Neural cell (in vitro differentiated cells): ENCODE measurements at regions not wholly inside any gene's neighbourhood (a gene's known extent, or its start where the extent isn't known, plus 50 kb on each side); places are given as distances from the start of the nearest gene placed in this dataset.

ENCODE experiments used
- H2AFZ ChIP-seq: fragments of 200-600, 300-800 bp; sonication (generic), shearing (Covaris generic); 2 replicates; pipeline ENCODE4 v1.6.0; 2014; ENCODE audit warnings: low read depth, mild to moderate bottlenecking, antibody characterized with exemption, low read length, moderate library complexity
- H3F3A ChIP-seq: fragments of 200-600 bp; shearing (Covaris generic); 2 replicates; pipeline ENCODE4 v1.6.1; 2016; ENCODE audit warnings: mild to moderate bottlenecking, moderate library complexity, mixed read lengths, antibody characterized with exemption, low read length; ENCODE audit not compliant: insufficient read depth, poor library complexity, severe bottlenecking
- H3K27ac ChIP-seq: fragments of 200-600, 300-800 bp; sonication (generic), shearing (Covaris generic); 2 replicates; pipeline ENCODE4 v1.5.1; 2014; ENCODE audit warnings: mild to moderate bottlenecking, low read length, moderate library complexity
- H3K27me3 ChIP-seq: fragments of 300-800, 200-600 bp; sonication (generic), shearing (Covaris generic); 2 replicates; pipeline ENCODE4 v1.6.0; 2014; ENCODE audit warnings: mild to moderate bottlenecking, low read depth, low read length, moderate library complexity; ENCODE audit not compliant: insufficient read depth
- H3K36me3 ChIP-seq: fragments of 300-800, 200-600 bp; sonication (generic), shearing (Covaris generic); 2 replicates; pipeline ENCODE4 v1.5.1; 2014; ENCODE audit warnings: mild to moderate bottlenecking, antibody characterized with exemption, low read length, moderate library complexity; ENCODE audit not compliant: insufficient read depth
- H3K4me2 ChIP-seq: fragments of 300-800, 200-600 bp; sonication (generic), shearing (Covaris generic); 2 replicates; pipeline ENCODE4 v1.6.0; 2014; ENCODE audit warnings: mild to moderate bottlenecking, low read length
- H3K4me3 ChIP-seq: fragments of 300-800, 200-600 bp; sonication (generic), shearing (Covaris generic); 2 replicates; pipeline ENCODE4 v1.5.1; 2014; ENCODE audit warnings: mild to moderate bottlenecking, low read length, moderate library complexity
- H3K79me2 ChIP-seq: fragments of 200-600 bp; shearing (Covaris generic); replicated peaks from 2 replicates; pipeline ENCODE4 v1.6.0; 2014; ENCODE audit warnings: mild to moderate bottlenecking, low read length, moderate library complexity; ENCODE audit not compliant: insufficient read depth
- H3K9ac ChIP-seq: fragments of 300-800, 200-600 bp; sonication (generic), shearing (Covaris generic); 2 replicates; pipeline ENCODE4 v1.6.1; 2016; ENCODE audit warnings: mild to moderate bottlenecking, low read length, mixed read lengths
- H3K9me2 ChIP-seq: fragments of 200-600 bp; shearing (Covaris generic); 2 replicates; pipeline ENCODE4 v1.6.1; 2016; ENCODE audit warnings: mild to moderate bottlenecking, low read length, mixed read lengths; ENCODE audit not compliant: insufficient read depth
- H3K9me3 ChIP-seq: fragments of 200-600, 300-800 bp; sonication (generic), shearing (Covaris generic); 2 replicates; pipeline ENCODE4 v1.6.1; 2016; ENCODE audit warnings: mild to moderate bottlenecking, mixed run types, low read length, moderate library complexity, mixed read lengths
- H4K20me1 ChIP-seq: fragments of 200-600 bp; shearing (Covaris generic); 2 replicates; pipeline ENCODE4 v1.6.1; 2016; ENCODE audit warnings: mild to moderate bottlenecking, mixed run types; ENCODE audit not compliant: insufficient read depth
- EP300 ChIP-seq: fragments of 450-650 bp; conservative IDR thresholded peaks from 2 replicates; pipeline ENCODE4 v1.6.1; 2014; ENCODE audit warnings: antibody characterized with exemption, mild to moderate bottlenecking, moderate library complexity; ENCODE audit not compliant: poor library complexity, severe bottlenecking
- EZH2 ChIP-seq: fragments of 200-600, 300-800 bp; shearing (Covaris generic), sonication (generic); IDR thresholded peaks from 2 replicates; pipeline ENCODE4 v1.6.1; 2014; ENCODE audit warnings: antibody characterized with exemption, low read length, borderline replicate concordance, mild to moderate bottlenecking; ENCODE audit not compliant: insufficient read depth, poor library complexity, severe bottlenecking
- MXI1 ChIP-seq: fragments of 450-650 bp; conservative IDR thresholded peaks from 2 replicates; pipeline ENCODE4 v1.6.1; 2014; ENCODE audit warnings: antibody characterized with exemption, mild to moderate bottlenecking; ENCODE audit not compliant: poor library complexity, severe bottlenecking
- POLR2AphosphoS5 ChIP-seq: IDR thresholded peaks from 2 replicates; pipeline ENCODE4 v1.6.1; 2012
- RAD21 ChIP-seq: fragments of 450-650 bp; conservative IDR thresholded peaks from 2 replicates; pipeline ENCODE4 v1.6.1; 2014; ENCODE audit warnings: antibody characterized with exemption, mild to moderate bottlenecking, moderate library complexity
- SMC3 ChIP-seq: fragments of 450-650 bp; conservative IDR thresholded peaks from 2 replicates; pipeline ENCODE4 v1.6.1; 2014; ENCODE audit warnings: antibody characterized with exemption, mild to moderate bottlenecking, moderate library complexity; ENCODE audit not compliant: poor library complexity
- TAF1 ChIP-seq: IDR thresholded peaks from 2 replicates; pipeline ENCODE4 v1.6.1; 2012; ENCODE audit warnings: low read depth
- TF ChIP-seq, protein P1 (sequence below): fragments of 450-650 bp; IDR thresholded peaks from 2 replicates; pipeline ENCODE4 v1.5.1; 2014; ENCODE audit warnings: antibody characterized with exemption, mild to moderate bottlenecking, moderate library complexity; ENCODE audit not compliant: poor library complexity, severe bottlenecking
- TF ChIP-seq, protein P2 (sequence below): IDR thresholded peaks from 2 replicates; pipeline ENCODE4 v1.6.1; 2012; ENCODE audit warnings: borderline replicate concordance

DNA sequence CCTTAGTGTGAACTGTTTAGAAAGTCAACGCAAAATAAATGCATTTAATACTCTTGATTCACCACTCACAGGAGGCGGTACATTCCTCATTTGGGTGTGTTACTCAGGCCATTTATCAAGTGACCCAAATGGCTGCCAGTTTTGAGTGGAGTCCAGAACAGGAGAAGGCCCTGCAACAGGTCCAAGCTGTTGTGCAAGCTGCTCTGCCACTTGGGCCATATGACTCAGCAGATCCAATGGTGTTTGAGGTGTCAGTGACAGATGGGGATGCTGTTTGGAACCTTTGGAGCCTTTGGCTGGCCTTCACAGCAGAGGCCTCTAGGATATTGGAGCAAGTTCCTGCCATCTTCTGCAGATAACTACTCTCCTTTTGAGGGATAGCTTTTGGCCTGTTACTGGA lies 609.2 kb downstream of the KCNT2 start:
- Histone ChIP-seq H3K4me3 (no peak overlapping the region), H3K9me3 (no peaks in the 10 kb centered on the region), H3K4me2 (no peak overlapping the region), H2AFZ (no peak overlapping the region), H3K9ac (no peak overlapping the region), H4K20me1 (no peaks in the 10 kb centered on the region), H3K27me3 (no peaks in the 10 kb centered on the region), H3K27ac (no peak overlapping the region), H3F3A (no peaks in the 10 kb centered on the region), H3K9me2 (no peaks in the 10 kb centered on the region), H3K79me2 (no peaks in the 10 kb centered on the region), H3K36me3 (no peaks in the 10 kb centered on the region)
- TF ChIP-seq MXI1 (no peak), EP300 (no peak), TAF1 (no peak), RAD21 (no peak), EZH2 (no peak), POLR2AphosphoS5 (no peak), SMC3 (no peak)
- TF ChIP-seq, protein P1, sequence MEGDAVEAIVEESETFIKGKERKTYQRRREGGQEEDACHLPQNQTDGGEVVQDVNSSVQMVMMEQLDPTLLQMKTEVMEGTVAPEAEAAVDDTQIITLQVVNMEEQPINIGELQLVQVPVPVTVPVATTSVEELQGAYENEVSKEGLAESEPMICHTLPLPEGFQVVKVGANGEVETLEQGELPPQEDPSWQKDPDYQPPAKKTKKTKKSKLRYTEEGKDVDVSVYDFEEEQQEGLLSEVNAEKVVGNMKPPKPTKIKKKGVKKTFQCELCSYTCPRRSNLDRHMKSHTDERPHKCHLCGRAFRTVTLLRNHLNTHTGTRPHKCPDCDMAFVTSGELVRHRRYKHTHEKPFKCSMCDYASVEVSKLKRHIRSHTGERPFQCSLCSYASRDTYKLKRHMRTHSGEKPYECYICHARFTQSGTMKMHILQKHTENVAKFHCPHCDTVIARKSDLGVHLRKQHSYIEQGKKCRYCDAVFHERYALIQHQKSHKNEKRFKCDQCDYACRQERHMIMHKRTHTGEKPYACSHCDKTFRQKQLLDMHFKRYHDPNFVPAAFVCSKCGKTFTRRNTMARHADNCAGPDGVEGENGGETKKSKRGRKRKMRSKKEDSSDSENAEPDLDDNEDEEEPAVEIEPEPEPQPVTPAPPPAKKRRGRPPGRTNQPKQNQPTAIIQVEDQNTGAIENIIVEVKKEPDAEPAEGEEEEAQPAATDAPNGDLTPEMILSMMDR: no peak
- TF ChIP-seq, protein P2, sequence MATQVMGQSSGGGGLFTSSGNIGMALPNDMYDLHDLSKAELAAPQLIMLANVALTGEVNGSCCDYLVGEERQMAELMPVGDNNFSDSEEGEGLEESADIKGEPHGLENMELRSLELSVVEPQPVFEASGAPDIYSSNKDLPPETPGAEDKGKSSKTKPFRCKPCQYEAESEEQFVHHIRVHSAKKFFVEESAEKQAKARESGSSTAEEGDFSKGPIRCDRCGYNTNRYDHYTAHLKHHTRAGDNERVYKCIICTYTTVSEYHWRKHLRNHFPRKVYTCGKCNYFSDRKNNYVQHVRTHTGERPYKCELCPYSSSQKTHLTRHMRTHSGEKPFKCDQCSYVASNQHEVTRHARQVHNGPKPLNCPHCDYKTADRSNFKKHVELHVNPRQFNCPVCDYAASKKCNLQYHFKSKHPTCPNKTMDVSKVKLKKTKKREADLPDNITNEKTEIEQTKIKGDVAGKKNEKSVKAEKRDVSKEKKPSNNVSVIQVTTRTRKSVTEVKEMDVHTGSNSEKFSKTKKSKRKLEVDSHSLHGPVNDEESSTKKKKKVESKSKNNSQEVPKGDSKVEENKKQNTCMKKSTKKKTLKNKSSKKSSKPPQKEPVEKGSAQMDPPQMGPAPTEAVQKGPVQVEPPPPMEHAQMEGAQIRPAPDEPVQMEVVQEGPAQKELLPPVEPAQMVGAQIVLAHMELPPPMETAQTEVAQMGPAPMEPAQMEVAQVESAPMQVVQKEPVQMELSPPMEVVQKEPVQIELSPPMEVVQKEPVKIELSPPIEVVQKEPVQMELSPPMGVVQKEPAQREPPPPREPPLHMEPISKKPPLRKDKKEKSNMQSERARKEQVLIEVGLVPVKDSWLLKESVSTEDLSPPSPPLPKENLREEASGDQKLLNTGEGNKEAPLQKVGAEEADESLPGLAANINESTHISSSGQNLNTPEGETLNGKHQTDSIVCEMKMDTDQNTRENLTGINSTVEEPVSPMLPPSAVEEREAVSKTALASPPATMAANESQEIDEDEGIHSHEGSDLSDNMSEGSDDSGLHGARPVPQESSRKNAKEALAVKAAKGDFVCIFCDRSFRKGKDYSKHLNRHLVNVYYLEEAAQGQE: no peak

DNA sequence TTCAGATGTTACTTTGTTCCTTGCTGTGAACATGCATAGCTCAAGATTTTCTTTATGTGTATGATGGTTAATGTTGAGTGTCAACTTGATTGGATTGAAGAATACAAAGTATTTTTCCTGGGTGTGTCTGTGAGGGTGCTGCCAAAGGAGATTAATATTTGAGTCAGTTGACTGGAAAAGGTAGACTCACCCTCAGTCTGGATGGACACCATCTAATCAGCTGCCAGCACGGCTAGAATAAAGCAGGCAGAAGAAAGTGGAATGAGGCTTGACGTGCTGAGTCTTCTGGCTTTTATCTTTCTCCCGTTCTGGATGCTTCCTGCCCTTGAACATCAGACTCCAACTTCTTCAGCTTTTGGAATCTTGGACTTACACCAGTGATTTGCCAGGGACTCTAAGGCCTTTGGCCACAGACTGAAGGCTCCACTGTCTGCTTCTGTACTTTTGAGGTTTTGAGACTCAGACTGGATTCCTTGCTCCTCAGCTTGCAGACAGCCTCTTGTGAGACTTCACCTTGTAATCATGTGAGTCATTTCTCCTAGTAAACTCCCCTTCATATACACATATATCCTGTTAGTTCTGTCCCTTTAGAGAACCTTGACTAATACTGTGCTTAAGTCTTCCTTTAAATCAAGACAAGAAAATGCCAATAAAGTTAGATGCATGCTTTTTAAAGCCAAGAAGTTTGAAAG lies 626.6 kb downstream of the KCNT2 start:
- Histone ChIP-seq H4K20me1 (no peaks in the 10 kb centered on the region), H3K4me3 (no peak overlapping the region), H3K9me3 (no peaks in the 10 kb centered on the region), H3K9me2 (no peaks in the 10 kb centered on the region), H3K36me3 (no peaks in the 10 kb centered on the region), H2AFZ (no peak overlapping the region), H3K4me2 (no peak overlapping the region), H3K9ac (no peak overlapping the region), H3K27ac (no peak overlapping the region), H3F3A (no peaks in the 10 kb centered on the region), H3K79me2 (no peaks in the 10 kb centered on the region), H3K27me3 (no peaks in the 10 kb centered on the region)
- TF ChIP-seq EZH2: no peak
